ENCODE measurements at regions not wholly inside any gene's neighbourhood (a gene's known extent, or its start where the extent isn't known, plus 50 kb on each side); places are given as distances from the start of the nearest gene placed in this dataset.

DNA sequence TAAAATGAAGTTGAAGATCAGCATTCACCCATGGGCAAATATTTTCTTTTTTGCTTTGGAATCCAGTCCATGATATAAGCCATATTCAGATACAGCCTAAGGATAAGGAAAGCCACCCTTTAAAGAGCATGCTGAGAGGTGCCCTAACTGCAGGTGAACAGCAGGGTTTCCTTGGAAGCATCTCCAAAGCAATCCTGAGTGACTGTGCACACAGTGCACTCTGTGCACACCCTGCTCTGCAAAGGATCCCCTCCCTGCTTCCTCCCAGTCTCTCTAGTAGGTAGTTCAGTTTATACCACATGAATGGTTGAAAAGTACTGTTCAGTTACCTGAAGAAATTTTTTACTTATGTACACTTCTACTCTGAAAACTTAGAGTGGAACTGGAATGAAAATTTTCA, 491.4 kb downstream of the RASEF start:
- Histone ChIP-seq H3K27ac (ENCODE audit: low read depth in 1 of 2, low read length in 2 of 2) (no peak overlapping the region), H3K27me3 (ENCODE audit: control insufficient read depth in 2 of 2, insufficient read depth in 2 of 2, low read length in 2 of 2) (no peaks in the 10 kb centered on the region), H4K20me1 (ENCODE audit: insufficient read depth, low read length) (no peaks in the 10 kb centered on the region), H3K36me3 (replicated peaks in 1 of 2; ENCODE audit: control insufficient read depth in 1 of 2, insufficient read depth in 2 of 2, low read length in 2 of 2) (no peaks in the 10 kb centered on the region), H3K4me1 (ENCODE audit: control insufficient read depth in 1 of 2, insufficient read depth in 2 of 2, low read length in 2 of 2) (peaks cover 4 to 6% of the 10 kb centered on the region in 2 donors), H3K9me3 (replicated peaks in 1 of 2; ENCODE audit: control insufficient read depth in 1 of 2, insufficient read depth in 1 of 2, low read length in 2 of 2) (peaks cover 5 to 13% of the 10 kb centered on the region in 2 donors), H3K9ac (ENCODE audit: insufficient read depth, low read length, poor library complexity, severe bottlenecking) (no peak overlapping the region), H3K4me2 (replicated peaks; ENCODE audit: extremely low read depth, low read length, poor library complexity, severe bottlenecking) (no peak overlapping the region), H2AFZ (ENCODE audit: insufficient read depth, low read depth, low read length, poor library complexity, severe bottlenecking) (no peak overlapping the region), H3K4me3 (replicated peaks in 1 of 3; ENCODE audit: low read depth in 2 of 3, low read length in 3 of 3) (no peak overlapping the region), H3K79me2 (ENCODE audit: insufficient read depth, low read length) (no peaks in the 10 kb centered on the region)
- no peak overlapping the region for H3K4me3 Mint-ChIP-seq
- H3K27me3 Mint-ChIP-seq (ENCODE audit: low read depth in 3 of 3), result peaks cover 0 to 4% (median 0%) of the 10 kb centered on the region in 3 donors
- TF ChIP-seq, protein P1, sequence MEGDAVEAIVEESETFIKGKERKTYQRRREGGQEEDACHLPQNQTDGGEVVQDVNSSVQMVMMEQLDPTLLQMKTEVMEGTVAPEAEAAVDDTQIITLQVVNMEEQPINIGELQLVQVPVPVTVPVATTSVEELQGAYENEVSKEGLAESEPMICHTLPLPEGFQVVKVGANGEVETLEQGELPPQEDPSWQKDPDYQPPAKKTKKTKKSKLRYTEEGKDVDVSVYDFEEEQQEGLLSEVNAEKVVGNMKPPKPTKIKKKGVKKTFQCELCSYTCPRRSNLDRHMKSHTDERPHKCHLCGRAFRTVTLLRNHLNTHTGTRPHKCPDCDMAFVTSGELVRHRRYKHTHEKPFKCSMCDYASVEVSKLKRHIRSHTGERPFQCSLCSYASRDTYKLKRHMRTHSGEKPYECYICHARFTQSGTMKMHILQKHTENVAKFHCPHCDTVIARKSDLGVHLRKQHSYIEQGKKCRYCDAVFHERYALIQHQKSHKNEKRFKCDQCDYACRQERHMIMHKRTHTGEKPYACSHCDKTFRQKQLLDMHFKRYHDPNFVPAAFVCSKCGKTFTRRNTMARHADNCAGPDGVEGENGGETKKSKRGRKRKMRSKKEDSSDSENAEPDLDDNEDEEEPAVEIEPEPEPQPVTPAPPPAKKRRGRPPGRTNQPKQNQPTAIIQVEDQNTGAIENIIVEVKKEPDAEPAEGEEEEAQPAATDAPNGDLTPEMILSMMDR (IDR thresholded peaks at IDR 0.05), result no peak
- H3K36me3 Mint-ChIP-seq, result peaks cover 0 to 2% of the 10 kb centered on the region in 2 donors
- no peak for DNase-seq
- H3K4me1 Mint-ChIP-seq, result peaks cover 9% of the 10 kb centered on the region
- intact Hi-C loops (cut with micrococcal nuclease), result no loop called here
- H3K9me3 Mint-ChIP-seq, result peaks cover 12 to 19% (median 16%) of the 10 kb centered on the region in 7 donors
- H3K27ac Mint-ChIP-seq, result no peak overlapping the region

DNA sequence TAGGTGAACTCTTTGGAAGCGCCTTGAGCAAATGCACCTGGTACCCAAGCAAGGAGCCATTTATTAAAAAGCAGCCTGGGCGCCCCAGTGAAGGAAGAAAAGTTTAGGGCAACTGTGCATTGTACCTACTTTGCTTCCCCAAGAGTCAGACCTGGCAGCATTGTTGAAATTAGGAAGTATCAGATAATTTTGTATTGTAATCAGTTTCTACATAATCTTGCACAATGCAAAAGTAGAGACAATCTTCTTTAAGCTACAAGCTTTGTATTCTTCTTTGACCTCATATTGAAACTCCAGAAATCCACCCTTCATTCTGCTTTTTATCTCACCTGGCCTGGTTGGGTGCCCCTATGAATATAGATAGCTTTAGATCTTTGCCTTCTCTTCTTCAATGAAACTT, 490.8 kb downstream of the RASEF start:
- H3K4me2 ChIP-seq (replicated peaks; ENCODE audit: extremely low read depth, low read length, poor library complexity, severe bottlenecking), result no peak overlapping the region
- H4K20me1 ChIP-seq (ENCODE audit: insufficient read depth, low read length), result no peaks in the 10 kb centered on the region
- H3K4me3 ChIP-seq (replicated peaks in 1 of 3; ENCODE audit: low read depth in 2 of 3, low read length in 3 of 3), result no peak overlapping the region
- Mint-ChIP-seq H3K27me3 (ENCODE audit: low read depth in 3 of 3) (peaks cover 0 to 4% (median 0%) of the 10 kb centered on the region in 3 donors), H3K9me3 (peaks cover 12 to 19% (median 16%) of the 10 kb centered on the region in 7 donors), H3K36me3 (peaks cover 0 to 2% of the 10 kb centered on the region in 2 donors), H3K27ac (no peak overlapping the region), H3K4me3 (no peak overlapping the region), H3K4me1 (peaks cover 9% of the 10 kb centered on the region)
- H2AFZ ChIP-seq (ENCODE audit: insufficient read depth, low read depth, low read length, poor library complexity, severe bottlenecking), result no peak overlapping the region
- DNase-seq, result no peak
- no CpG with 5 or more reads among the region's 2 CpGs for WGBS (ENCODE audit: insufficient coverage)
- TF ChIP-seq, protein P1 (IDR thresholded peaks at IDR 0.05), result no peak
- peaks cover 4 to 6% of the 10 kb centered on the region in 2 donors for H3K4me1 ChIP-seq (ENCODE audit: control insufficient read depth in 1 of 2, insufficient read depth in 2 of 2, low read length in 2 of 2)
- no peaks in the 10 kb centered on the region for H3K79me2 ChIP-seq (ENCODE audit: insufficient read depth, low read length)
- no peaks in the 10 kb centered on the region for H3K36me3 ChIP-seq (replicated peaks in 1 of 2; ENCODE audit: control insufficient read depth in 1 of 2, insufficient read depth in 2 of 2, low read length in 2 of 2)
- no peak overlapping the region for H3K9ac ChIP-seq (ENCODE audit: insufficient read depth, low read length, poor library complexity, severe bottlenecking)
- peaks cover 5 to 13% of the 10 kb centered on the region in 2 donors for H3K9me3 ChIP-seq (replicated peaks in 1 of 2; ENCODE audit: control insufficient read depth in 1 of 2, insufficient read depth in 1 of 2, low read length in 2 of 2)
- no peaks in the 10 kb centered on the region for H3K27me3 ChIP-seq (ENCODE audit: control insufficient read depth in 2 of 2, insufficient read depth in 2 of 2, low read length in 2 of 2)
- intact Hi-C loops (cut with micrococcal nuclease), result no loop called here
- H3K27ac ChIP-seq (ENCODE audit: low read depth in 1 of 2, low read length in 2 of 2), result no peak overlapping the region

Data from CD14-positive monocyte (primary cell).